Left ventricle myocardium inferior (tissue), 1 donor: ENCODE measurements at regions not wholly inside any gene's neighbourhood (a gene's known extent, or its start where the extent isn't known, plus 50 kb on each side); places are given as distances from the start of the nearest gene placed in this dataset.
A peak's percentile ranks its signal among the peaks of the same experiment; 100 is the strongest.

Experiments used
- DNase-seq: peaks from one replicate; pipeline ENCODE4 v3.0.0-alpha.2; 2020
- H3K27ac ChIP-seq: fragments of 200-600 bp; replicated peaks from 2 replicates; pipeline ENCODE4 v1.8.0; 2021
- H3K27me3 ChIP-seq: fragments of 200-600 bp; 2 replicates; pipeline ENCODE4 v1.8.0; 2021; ENCODE audit warnings: low read depth
- H3K36me3 ChIP-seq: fragments of 200-600 bp; 2 replicates; pipeline ENCODE4 v1.8.0; 2021
- H3K4me1 ChIP-seq: fragments of 200-600 bp; 2 replicates; pipeline ENCODE4 v1.8.0; 2021
- H3K4me3 ChIP-seq: fragments of 200-600 bp; 2 replicates; pipeline ENCODE4 v1.8.0; 2021; ENCODE audit warnings: mild to moderate bottlenecking, moderate library complexity
- H3K9me3 ChIP-seq: fragments of 200-600 bp; replicated peaks from 2 replicates; pipeline ENCODE4 v1.8.0; 2021
- intact Hi-C: fragments of 100-400 bp; cut with micrococcal nuclease; formaldehyde crosslinking; loops from one replicate; pipeline ENCODE4 v1.11.0; 2022
- TF ChIP-seq, protein P1 (sequence below): fragments of 200-600 bp; IDR thresholded peaks from 2 replicates; pipeline ENCODE4 v1.8.0; 2021; ENCODE audit warnings: antibody characterized with exemption, mild to moderate bottlenecking, borderline replicate concordance
- donor health status: DM: no; HTN: yes; CAD: no; lungs with severe emphysema.

DNA sequence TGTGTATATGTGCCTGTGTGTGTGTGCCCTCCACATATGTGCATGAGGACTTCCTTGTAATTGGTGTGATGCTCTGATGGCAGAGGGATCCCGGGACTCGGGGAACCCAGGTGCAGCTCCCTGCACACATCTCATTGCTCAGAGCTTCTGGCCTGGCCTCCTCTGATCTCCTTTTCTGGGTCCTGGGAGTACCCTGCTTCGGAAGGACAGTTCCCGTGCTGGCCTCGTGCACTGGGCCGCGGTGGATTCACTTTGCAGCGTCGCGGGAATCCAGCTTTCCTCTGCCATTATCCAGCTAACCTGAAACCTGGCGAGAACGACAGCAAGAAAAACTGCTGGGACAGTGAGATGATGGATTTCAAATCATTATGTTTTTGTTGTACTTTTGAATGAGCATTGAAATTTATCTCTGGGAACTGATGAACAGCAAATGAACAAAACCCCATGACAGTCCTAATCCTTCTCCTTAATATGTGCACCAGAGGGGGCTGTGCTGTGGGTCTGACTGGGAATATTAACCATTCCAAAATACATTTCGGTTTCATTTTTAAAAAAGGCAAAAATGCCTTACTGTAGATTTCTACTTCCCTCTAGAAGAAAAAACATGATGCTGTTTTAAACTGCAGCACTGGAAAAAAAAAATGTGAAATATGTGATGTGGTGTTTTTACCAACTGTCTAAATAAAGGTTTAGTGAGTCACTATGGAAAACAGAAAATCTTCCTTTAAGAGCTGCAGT is 78.2 kb downstream of the PTGR3 start:
- intact Hi-C loops = no loop called here
- Histone ChIP-seq H3K4me1 (no peaks in the 10 kb centered on the region), H3K9me3 (no peaks in the 10 kb centered on the region), H3K27me3 (peaks cover 5% of the 10 kb centered on the region), H3K4me3 (peak overlapping the region; percentile 35), H3K36me3 (no peaks in the 10 kb centered on the region), H3K27ac (no peak overlapping the region)
- TF ChIP-seq, protein P1, sequence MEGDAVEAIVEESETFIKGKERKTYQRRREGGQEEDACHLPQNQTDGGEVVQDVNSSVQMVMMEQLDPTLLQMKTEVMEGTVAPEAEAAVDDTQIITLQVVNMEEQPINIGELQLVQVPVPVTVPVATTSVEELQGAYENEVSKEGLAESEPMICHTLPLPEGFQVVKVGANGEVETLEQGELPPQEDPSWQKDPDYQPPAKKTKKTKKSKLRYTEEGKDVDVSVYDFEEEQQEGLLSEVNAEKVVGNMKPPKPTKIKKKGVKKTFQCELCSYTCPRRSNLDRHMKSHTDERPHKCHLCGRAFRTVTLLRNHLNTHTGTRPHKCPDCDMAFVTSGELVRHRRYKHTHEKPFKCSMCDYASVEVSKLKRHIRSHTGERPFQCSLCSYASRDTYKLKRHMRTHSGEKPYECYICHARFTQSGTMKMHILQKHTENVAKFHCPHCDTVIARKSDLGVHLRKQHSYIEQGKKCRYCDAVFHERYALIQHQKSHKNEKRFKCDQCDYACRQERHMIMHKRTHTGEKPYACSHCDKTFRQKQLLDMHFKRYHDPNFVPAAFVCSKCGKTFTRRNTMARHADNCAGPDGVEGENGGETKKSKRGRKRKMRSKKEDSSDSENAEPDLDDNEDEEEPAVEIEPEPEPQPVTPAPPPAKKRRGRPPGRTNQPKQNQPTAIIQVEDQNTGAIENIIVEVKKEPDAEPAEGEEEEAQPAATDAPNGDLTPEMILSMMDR = peak; percentile 28
- DNase-seq = no peak

GRCh38 chr18:75129717-75130477 is 79.0 kb downstream of the PTGR3 start:
- Histone ChIP-seq H3K27me3 (peaks cover 5% of the 10 kb centered on the region), H3K36me3 (no peaks in the 10 kb centered on the region), H3K4me3 (no peak overlapping the region), H3K4me1 (no peaks in the 10 kb centered on the region), H3K9me3 (no peaks in the 10 kb centered on the region), H3K27ac (no peak overlapping the region)
- no peak for DNase-seq
- intact Hi-C loops = no loop called here
- TF ChIP-seq, protein P1 = no peak

GRCh38 chr18:75128911-75129716 is 79.8 kb downstream of the PTGR3 start:
- H3K36me3 ChIP-seq = no peaks in the 10 kb centered on the region

GRCh38 chr18:75128051-75128605 is 80.8 kb downstream of the PTGR3 start:
- DNase-seq = no peak
- H3K9me3 ChIP-seq = no peaks in the 10 kb centered on the region
- H3K27ac ChIP-seq = no peak overlapping the region
- intact Hi-C loops = no loop called here
- no peaks in the 10 kb centered on the region for H3K4me1 ChIP-seq
- H3K36me3 ChIP-seq = no peaks in the 10 kb centered on the region
- no peak overlapping the region for H3K4me3 ChIP-seq
- peaks cover 5% of the 10 kb centered on the region for H3K27me3 ChIP-seq
- TF ChIP-seq, protein P1 = no peak

More at GRCh38 chr18:75128911-75129716, 79.8 kb downstream of the PTGR3 start:
- Histone ChIP-seq H3K4me3 (no peak overlapping the region), H3K27me3 (peaks cover 5% of the 10 kb centered on the region), H3K4me1 (no peaks in the 10 kb centered on the region), H3K27ac (no peak overlapping the region), H3K9me3 (no peaks in the 10 kb centered on the region)
- TF ChIP-seq, protein P1 = no peak
- intact Hi-C loops = no loop called here
- DNase-seq = no peak
